GM12878 (cell line): ENCODE measurements at regions not wholly inside any gene's neighbourhood (a gene's known extent, or its start where the extent isn't known, plus 50 kb on each side); places are given as distances from the start of the nearest gene placed in this dataset.

Experiments used
- ATAC-seq: fragments of 200-7000 bp; cut with Tn5 transposase; 3 replicates; pipeline ENCODE4 v1.9.1; 2020; ENCODE audit warnings: mild to moderate bottlenecking, moderate library complexity
- BruUV-seq: library from RNA; stranded (reverse); fragments of 400-500 nt; replicated peaks from 2 replicates; lab custom pipeline; 2021; lab: Mats Ljungman, UMichigan
- CTCF ChIA-PET: fragments of 300-600 bp; sonication (Branson Sonifier 250); formaldehyde crosslinking; extraction: SDS; loops from one replicate; lab custom pipeline; 2021; ENCODE audit warnings: inconsistent platforms; lab: Yijun Ruan, JAX
- POLR2A ChIA-PET: fragments of 350-600 bp; formaldehyde crosslinking; extraction: SDS; loops from one replicate; lab custom pipeline; 2021; ENCODE audit warnings: inconsistent platforms; lab: Charles Lee
- RAD21 ChIA-PET: fragments of 300-600 bp; sonication (Branson Sonifier 250); formaldehyde crosslinking; loops from one replicate; lab custom pipeline; 2023; ENCODE audit warnings: antibody characterized with exemption; ENCODE audit not compliant: unreplicated experiment; lab: Charles Lee
- SMC1A ChIA-PET: fragments of 300-600 bp; sonication (Branson Sonifier 250); formaldehyde crosslinking; loops from one replicate; lab custom pipeline; 2023; ENCODE audit not compliant: unreplicated experiment, uncharacterized antibody; lab: Charles Lee
- DNase-seq: peaks from one replicate; pipeline ENCODE4 v3.0.0-alpha.2; 2011; ENCODE audit warnings: low read depth, low spot score
- FAIRE-seq: peaks from 3 replicates; lab custom pipeline; 2011; peaks lifted over from hg19 to GRCh38; lab: Jason Lieb, UNC
- H2AFZ ChIP-seq: 2 replicates; pipeline ENCODE4 v1.6.0; 2011; ENCODE audit warnings: low read depth, low read length, control low read depth; ENCODE audit not compliant: control insufficient read depth
- H3K27ac ChIP-seq: 2 replicates; pipeline ENCODE4 v1.5.1; 2011; ENCODE audit warnings: control low read depth; ENCODE audit not compliant: control insufficient read depth, insufficient read depth
- H3K27me3 ChIP-seq, 2 experiments: replicated peaks in 1 of 2; 2 replicates each; pipeline versions ENCODE4 v1.6.0 to v1.6.1; 2011; ENCODE audit warnings: low read length in 1 of 2; ENCODE audit not compliant: control insufficient read depth in 2 of 2, insufficient read depth in 2 of 2
- H3K36me3 ChIP-seq, 2 experiments: 2 replicates each; pipeline ENCODE4 v1.5.1; 2011; ENCODE audit warnings: low read length in 1 of 2; ENCODE audit not compliant: control insufficient read depth in 2 of 2, insufficient read depth in 2 of 2
- H3K4me1 ChIP-seq: 2 replicates; pipeline ENCODE4 v1.6.1; 2011; ENCODE audit warnings: mild to moderate bottlenecking, low read length, moderate library complexity, mixed read lengths; ENCODE audit not compliant: control insufficient read depth, insufficient read depth
- H3K4me2 ChIP-seq: 2 replicates; pipeline ENCODE4 v1.6.0; 2011; ENCODE audit warnings: control low read depth; ENCODE audit not compliant: control insufficient read depth, insufficient read depth
- H3K4me3 ChIP-seq: fragments of 200-600 bp; sonication (generic); 2 replicates; pipeline ENCODE4 v1.5.1; 2016
- H3K79me2 ChIP-seq: 2 replicates; pipeline ENCODE4 v1.6.0; 2011; ENCODE audit warnings: low read length; ENCODE audit not compliant: control insufficient read depth, insufficient read depth
- H3K9ac ChIP-seq: 2 replicates; pipeline ENCODE4 v1.8.0; 2011; ENCODE audit warnings: low read length, control low read depth, mixed read lengths; ENCODE audit not compliant: control insufficient read depth, insufficient read depth
- H3K9me3 ChIP-seq: replicated peaks from 3 replicates; pipeline ENCODE4 v1.5.1; 2011; ENCODE audit warnings: mild to moderate bottlenecking, low read length; ENCODE audit not compliant: control insufficient read depth, insufficient read depth
- H4K20me1 ChIP-seq: 2 replicates; pipeline ENCODE4 v1.6.0; 2011; ENCODE audit not compliant: control insufficient read depth, insufficient read depth
- ATF3 ChIP-seq: IDR thresholded peaks from 2 replicates; pipeline ENCODE4 v1.6.1; 2011; ENCODE audit warnings: low read depth, mild to moderate bottlenecking, low read length, moderate library complexity, borderline replicate concordance; ENCODE audit errors: extremely low read depth
- ATF7 ChIP-seq: fragments of 450-650 bp; IDR thresholded peaks from 2 replicates; pipeline ENCODE4 v1.6.1; 2016; ENCODE audit warnings: low read depth, mild to moderate bottlenecking
- DPF2 ChIP-seq: fragments of 450-650 bp; IDR thresholded peaks from 2 replicates; pipeline ENCODE4 v1.6.1; 2017; ENCODE audit warnings: mild to moderate bottlenecking
- FOS ChIP-seq: IDR thresholded peaks from 3 replicates; pipeline ENCODE4 v1.6.1; 2011; ENCODE audit warnings: borderline replicate concordance; ENCODE audit not compliant: insufficient read length; ENCODE audit errors: extremely low read depth
- JUND ChIP-seq: IDR thresholded peaks from 2 replicates; pipeline ENCODE4 v1.6.1; 2012; ENCODE audit warnings: low read depth, mild to moderate bottlenecking, low read length, improper control_type of control experiment, moderate library complexity
- KLF5 ChIP-seq: fragments of 450-650 bp; IDR thresholded peaks from 2 replicates; pipeline ENCODE4 v1.6.1; 2014; ENCODE audit warnings: mild to moderate bottlenecking; ENCODE audit not compliant: partially characterized antibody
- LARP7 ChIP-seq: fragments of 450-650 bp; IDR thresholded peaks from 2 replicates; pipeline ENCODE4 v1.6.1; 2017; ENCODE audit warnings: mild to moderate bottlenecking
- RAD21 ChIP-seq: IDR thresholded peaks from 2 replicates; pipeline ENCODE4 v1.6.1; 2011; ENCODE audit warnings: mild to moderate bottlenecking, low read depth, low read length, moderate library complexity; ENCODE audit not compliant: insufficient read depth
- SKIL ChIP-seq: fragments of 450-650 bp; IDR thresholded peaks from 2 replicates; pipeline ENCODE4 v1.6.1; 2017; ENCODE audit warnings: mild to moderate bottlenecking, low read depth, inconsistent platforms; ENCODE audit not compliant: poor library complexity, severe bottlenecking
- SMAD1 ChIP-seq: fragments of 450-650 bp; IDR thresholded peaks from 2 replicates; pipeline ENCODE4 v1.6.1; 2018; ENCODE audit warnings: mild to moderate bottlenecking, low read depth; ENCODE audit not compliant: partially characterized antibody
- SPI1 ChIP-seq: IDR thresholded peaks from 2 replicates; pipeline ENCODE4 v1.6.1; 2011; ENCODE audit warnings: low read depth, mild to moderate bottlenecking, low read length, moderate library complexity, borderline replicate concordance; ENCODE audit not compliant: insufficient read depth
- TCF3 ChIP-seq: IDR thresholded peaks from 2 replicates; pipeline ENCODE4 v1.6.1; 2012; ENCODE audit warnings: low read depth, mild to moderate bottlenecking, low read length, borderline replicate concordance; ENCODE audit not compliant: insufficient read depth
- YBX1 ChIP-seq: fragments of 450-650 bp; IDR thresholded peaks from 2 replicates; pipeline ENCODE4 v1.6.1; 2016; ENCODE audit warnings: antibody characterized with exemption
- ZBTB4 ChIP-seq: fragments of 450-650 bp; formaldehyde crosslinking; IDR thresholded peaks from 2 replicates; pipeline ENCODE4 v1.4.0; 2022; ENCODE audit warnings: mild to moderate bottlenecking, moderate library complexity
- WGBS: methylation state at CpG from one replicate; pipeline ENCODE4 v1.1.6; 2016; ENCODE audit warnings: low lambda C conversion rate; ENCODE audit not compliant: insufficient replicate concordance, insufficient coverage; ENCODE audit errors: missing lambda C conversion rate; 5-methylcytosine and 5-hydroxymethylcytosine counted together
- in situ Hi-C: fragments of 300-500 bp; cut with MboI; formaldehyde crosslinking; loops from 9 replicates; pipeline ENCODE4 v1.14.3; 2018; ENCODE audit warnings: mixed read lengths
- intact Hi-C: fragments of 100-400 bp; cut with micrococcal nuclease; formaldehyde crosslinking; loops from one replicate; pipeline ENCODE4 v1.14.2; 2022; ENCODE audit not compliant: unreplicated experiment

GRCh38 chr2:138245310-138245709 is 256.3 kb upstream of the SPOPL start (continued):
- TF ChIP-seq FOS: no peak

- DNase-seq (no peak), FAIRE-seq (no peak), ATAC-seq (no peak)
- H3K79me2 ChIP-seq: no peaks in the 10 kb centered on the region
- no peaks in the 10 kb centered on the region for H4K20me1 ChIP-seq
- H3K27ac ChIP-seq: no peak overlapping the region
- no TSS peak for BruUV-seq
- 0% methylated on average over 1 of the region's 2 CpGs for WGBS
- RAD21 ChIA-PET: no interaction called here
- no peaks in the 10 kb centered on the region for H3K4me1 ChIP-seq
- intact Hi-C loops: loop anchor here (1.0 kb wide), 1 partner anchor 8 kb away; no protein-coding TSS in a partner anchor
- no peak overlapping the region for H3K4me3 ChIP-seq
- H3K4me2 ChIP-seq: no peak overlapping the region
- POLR2A ChIA-PET: no interaction called here
- in situ Hi-C loops: no loop called here
- CTCF ChIA-PET: interaction anchor here (1.6 kb wide), 1 partner anchor 16 kb away, joined by 3 read pairs; no protein-coding TSS in a partner anchor
- H3K36me3 ChIP-seq: no peaks in the 10 kb centered on the region
- no peak overlapping the region for H2AFZ ChIP-seq
- SMC1A ChIA-PET: no interaction called here
- H3K9ac ChIP-seq: no peak overlapping the region
- H3K9me3 ChIP-seq: no peaks in the 10 kb centered on the region
- no peaks in the 10 kb centered on the region for H3K27me3 ChIP-seq
- TF ChIP-seq JUND (no peak), TCF3 (no peak), ZBTB4 (CRISPR knock-in tag) (no peak), YBX1 (no peak), SKIL (no peak), KLF5 (no peak), LARP7 (no peak), ATF3 (no peak), RAD21 (no peak), DPF2 (no peak), SPI1 (no peak), ATF7 (no peak), SMAD1 (no peak)
Observed at GRCh38 chr2:138247302-138247701, 254.3 kb upstream of the SPOPL start.
